ENCODE measurements at regions not wholly inside any gene's neighbourhood (a gene's known extent, or its start where the extent isn't known, plus 50 kb on each side); places are given as distances from the start of the nearest gene placed in this dataset.

DNA sequence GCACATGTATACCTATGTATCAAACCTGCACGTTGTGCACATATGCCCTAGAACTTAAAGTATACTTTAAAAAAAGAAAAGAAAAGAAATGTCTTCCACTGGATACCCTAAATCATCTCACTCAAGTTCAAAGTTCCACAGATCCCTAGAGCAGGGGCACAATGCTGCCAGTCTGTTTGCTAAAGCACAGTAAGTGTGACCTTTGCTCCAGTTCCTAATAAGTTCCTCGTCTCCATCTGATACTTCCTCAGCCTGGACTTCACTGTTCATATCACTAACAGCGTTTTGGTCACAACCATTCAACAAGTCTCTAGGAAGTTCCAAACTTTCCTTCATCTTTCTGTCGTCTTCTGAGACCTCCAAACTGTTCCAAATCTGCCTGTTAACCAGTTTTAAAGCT, 118.3 kb downstream of the BMP4 start:
- TF ChIP-seq, protein P1, sequence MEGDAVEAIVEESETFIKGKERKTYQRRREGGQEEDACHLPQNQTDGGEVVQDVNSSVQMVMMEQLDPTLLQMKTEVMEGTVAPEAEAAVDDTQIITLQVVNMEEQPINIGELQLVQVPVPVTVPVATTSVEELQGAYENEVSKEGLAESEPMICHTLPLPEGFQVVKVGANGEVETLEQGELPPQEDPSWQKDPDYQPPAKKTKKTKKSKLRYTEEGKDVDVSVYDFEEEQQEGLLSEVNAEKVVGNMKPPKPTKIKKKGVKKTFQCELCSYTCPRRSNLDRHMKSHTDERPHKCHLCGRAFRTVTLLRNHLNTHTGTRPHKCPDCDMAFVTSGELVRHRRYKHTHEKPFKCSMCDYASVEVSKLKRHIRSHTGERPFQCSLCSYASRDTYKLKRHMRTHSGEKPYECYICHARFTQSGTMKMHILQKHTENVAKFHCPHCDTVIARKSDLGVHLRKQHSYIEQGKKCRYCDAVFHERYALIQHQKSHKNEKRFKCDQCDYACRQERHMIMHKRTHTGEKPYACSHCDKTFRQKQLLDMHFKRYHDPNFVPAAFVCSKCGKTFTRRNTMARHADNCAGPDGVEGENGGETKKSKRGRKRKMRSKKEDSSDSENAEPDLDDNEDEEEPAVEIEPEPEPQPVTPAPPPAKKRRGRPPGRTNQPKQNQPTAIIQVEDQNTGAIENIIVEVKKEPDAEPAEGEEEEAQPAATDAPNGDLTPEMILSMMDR (IDR thresholded peaks at IDR 0.05), result no peak
- TF ChIP-seq POLR2A (IDR thresholded peaks at IDR 0.05) (no peak), POLR2AphosphoS5 (IDR thresholded peaks at IDR 0.05) (no peak)
